ENCODE measurements at regions not wholly inside any gene's neighbourhood (a gene's known extent, or its start where the extent isn't known, plus 50 kb on each side); places are given as distances from the start of the nearest gene placed in this dataset.
A peak's percentile ranks its signal among the peaks of the same experiment; 100 is the strongest.

DNA sequence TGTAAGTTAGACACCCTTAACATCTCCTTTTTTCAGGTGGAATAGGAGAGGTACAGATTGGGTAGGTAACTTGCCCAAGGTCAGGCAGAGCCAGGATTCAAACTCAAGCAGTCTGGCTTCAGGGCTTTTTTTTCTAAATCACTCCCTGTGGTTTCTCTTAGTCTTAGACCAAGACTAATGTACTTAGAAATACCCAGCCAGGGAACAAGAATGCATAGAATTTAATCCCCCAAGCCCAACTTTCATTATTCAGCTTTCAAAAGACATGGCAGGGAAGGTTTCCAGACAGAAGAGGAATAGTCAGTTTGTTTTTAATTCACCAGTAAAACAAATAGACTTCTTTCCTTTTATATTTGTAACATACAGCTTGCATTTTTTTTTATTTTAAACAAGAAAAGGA lies 305.2 kb upstream of the RBFOX1 start:
- no peak for DNase-seq (ENCODE audit: low spot score)
- intact Hi-C loops (cut with DNase I): no loop called here

GRCh38 chr16:7026639-7027038 lies 306.0 kb upstream of the RBFOX1 start:
- WGBS: 66% methylated on average over 6 of the region's 6 CpGs
- Histone ChIP-seq H3K9me3 (no peaks in the 10 kb centered on the region), H3K27ac (no peak overlapping the region), H3K36me3 (no peaks in the 10 kb centered on the region), H3K4me1 (replicated peaks) (no peaks in the 10 kb centered on the region), H3K27me3 (replicated peaks; ENCODE audit: insufficient read depth) (no peaks in the 10 kb centered on the region), H3K4me3 (no peak overlapping the region)
- TF ChIP-seq, protein P1, sequence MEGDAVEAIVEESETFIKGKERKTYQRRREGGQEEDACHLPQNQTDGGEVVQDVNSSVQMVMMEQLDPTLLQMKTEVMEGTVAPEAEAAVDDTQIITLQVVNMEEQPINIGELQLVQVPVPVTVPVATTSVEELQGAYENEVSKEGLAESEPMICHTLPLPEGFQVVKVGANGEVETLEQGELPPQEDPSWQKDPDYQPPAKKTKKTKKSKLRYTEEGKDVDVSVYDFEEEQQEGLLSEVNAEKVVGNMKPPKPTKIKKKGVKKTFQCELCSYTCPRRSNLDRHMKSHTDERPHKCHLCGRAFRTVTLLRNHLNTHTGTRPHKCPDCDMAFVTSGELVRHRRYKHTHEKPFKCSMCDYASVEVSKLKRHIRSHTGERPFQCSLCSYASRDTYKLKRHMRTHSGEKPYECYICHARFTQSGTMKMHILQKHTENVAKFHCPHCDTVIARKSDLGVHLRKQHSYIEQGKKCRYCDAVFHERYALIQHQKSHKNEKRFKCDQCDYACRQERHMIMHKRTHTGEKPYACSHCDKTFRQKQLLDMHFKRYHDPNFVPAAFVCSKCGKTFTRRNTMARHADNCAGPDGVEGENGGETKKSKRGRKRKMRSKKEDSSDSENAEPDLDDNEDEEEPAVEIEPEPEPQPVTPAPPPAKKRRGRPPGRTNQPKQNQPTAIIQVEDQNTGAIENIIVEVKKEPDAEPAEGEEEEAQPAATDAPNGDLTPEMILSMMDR (IDR thresholded peaks at IDR 0.05): no peak
- no peak for TF ChIP-seq POLR2AphosphoS5 (IDR thresholded peaks at IDR 0.05)
- no peak for TF ChIP-seq POLR2A (IDR thresholded peaks at IDR 0.05)
- intact Hi-C loops (cut with DNase I): no loop called here
- DNase-seq (ENCODE audit: low spot score): no peak

More for the DNA sequence above, 305.2 kb upstream of the RBFOX1 start:
- no peak overlapping the region for H3K27ac ChIP-seq
- no peaks in the 10 kb centered on the region for H3K27me3 ChIP-seq (replicated peaks; ENCODE audit: insufficient read depth)
- TF ChIP-seq POLR2A (IDR thresholded peaks at IDR 0.05) (no peak), POLR2AphosphoS5 (IDR thresholded peaks at IDR 0.05) (no peak)
- TF ChIP-seq, protein P1 (IDR thresholded peaks at IDR 0.05): no peak
- H3K4me1 ChIP-seq (replicated peaks): no peaks in the 10 kb centered on the region
- no peaks in the 10 kb centered on the region for H3K36me3 ChIP-seq
- no peaks in the 10 kb centered on the region for H3K9me3 ChIP-seq
- H3K4me3 ChIP-seq: no peak overlapping the region

DNA sequence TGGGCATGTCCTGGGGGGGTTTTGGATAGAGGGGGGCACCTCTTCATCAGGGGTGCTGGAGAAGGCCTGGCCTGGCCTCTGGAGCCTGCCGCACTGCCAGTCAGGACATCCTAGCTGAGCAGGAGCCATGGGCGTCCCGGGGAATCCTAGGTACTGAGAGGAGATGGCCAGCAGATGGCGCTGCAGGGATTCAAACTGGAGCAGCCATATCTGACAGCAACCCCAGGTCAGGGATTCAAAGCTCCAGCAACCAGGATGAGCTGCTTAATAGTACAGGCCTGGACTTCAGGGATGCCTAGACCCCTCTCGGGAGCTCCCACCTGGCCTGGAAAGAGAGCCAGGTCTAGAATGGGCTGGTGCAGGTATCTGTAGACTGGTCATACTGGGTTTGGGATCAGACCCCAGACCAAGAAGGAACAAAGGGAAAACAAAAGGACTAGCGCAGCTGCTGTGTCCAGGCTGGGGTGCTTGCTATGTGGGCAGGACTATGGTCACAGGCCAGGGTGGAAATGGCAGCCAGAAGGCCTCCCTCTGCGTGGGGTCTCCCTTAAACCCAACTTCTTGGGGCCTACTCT lies 306.9 kb upstream of the RBFOX1 start:
- H3K27ac ChIP-seq: no peak overlapping the region
- H3K27me3 ChIP-seq (replicated peaks; ENCODE audit: insufficient read depth): no peaks in the 10 kb centered on the region
- intact Hi-C loops (cut with DNase I): no loop called here
- TF ChIP-seq POLR2AphosphoS5 (IDR thresholded peaks at IDR 0.05) (no peak), POLR2A (IDR thresholded peaks at IDR 0.05) (no peak)
- TF ChIP-seq, protein P1 (IDR thresholded peaks at IDR 0.05): peak in 2 of 4 experiments; percentile 17 to 29
- DNase-seq (ENCODE audit: low spot score): peak; percentile 6
- no peak overlapping the region for H3K4me3 ChIP-seq
- 30% methylated on average over 7 of the region's 7 CpGs for WGBS
- no peaks in the 10 kb centered on the region for H3K36me3 ChIP-seq
- H3K9me3 ChIP-seq: no peaks in the 10 kb centered on the region
- H3K4me1 ChIP-seq (replicated peaks): no peaks in the 10 kb centered on the region

- WGBS: 95% methylated on average over 2 of the region's 2 CpGs
- H3K27ac ChIP-seq: no peak overlapping the region
- H3K4me3 ChIP-seq: no peak overlapping the region
- H3K36me3 ChIP-seq: no peaks in the 10 kb centered on the region
- TF ChIP-seq POLR2A (IDR thresholded peaks at IDR 0.05) (no peak), POLR2AphosphoS5 (IDR thresholded peaks at IDR 0.05) (no peak)
- TF ChIP-seq, protein P1 (IDR thresholded peaks at IDR 0.05): no peak
- no peaks in the 10 kb centered on the region for H3K27me3 ChIP-seq (replicated peaks; ENCODE audit: insufficient read depth)
- DNase-seq (ENCODE audit: low spot score): no peak
- intact Hi-C loops (cut with DNase I): no loop called here
- H3K9me3 ChIP-seq: no peaks in the 10 kb centered on the region
- no peaks in the 10 kb centered on the region for H3K4me1 ChIP-seq (replicated peaks)
These were observed 310.9 kb upstream of the RBFOX1 start for GRCh38 chr16:7021653-7022275.
